SK-N-SH treated with all-trans-retinoic acid at 6 μM for 48 hours (cell line): ENCODE measurements at regions not wholly inside any gene's neighbourhood (a gene's known extent, or its start where the extent isn't known, plus 50 kb on each side); places are given as distances from the start of the nearest gene placed in this dataset.

Experiments
- ATAC-seq: fragments of 200-7000 bp; cut with Tn5 transposase; 3 replicates; pipeline ENCODE4 v1.9.1; 2020; ENCODE audit warnings: mild to moderate bottlenecking, moderate library complexity
- ARNTL ChIP-seq: fragments of 450-650 bp; formaldehyde crosslinking; IDR thresholded peaks from 2 replicates; pipeline ENCODE4 v1.5.0; 2020; ENCODE audit warnings: low read depth, mild to moderate bottlenecking, moderate library complexity, borderline replicate concordance
- BACH2 ChIP-seq: fragments of 250-450 bp; sonication (Bioruptor Pico); IDR thresholded peaks from 2 replicates; pipeline ENCODE4 v1.9.0; 2021; ENCODE audit warnings: mild to moderate bottlenecking, borderline replicate concordance
- CREB5 ChIP-seq: fragments of 250-450 bp; sonication (Bioruptor Pico); IDR thresholded peaks from 2 replicates; pipeline ENCODE4 v1.5.1; 2020; ENCODE audit warnings: low read depth, mild to moderate bottlenecking, moderate library complexity
- CSDC2 ChIP-seq: fragments of 250-450 bp; sonication (Bioruptor Pico); IDR thresholded peaks from 2 replicates; pipeline ENCODE4 v1.5.0; 2020; ENCODE audit warnings: mild to moderate bottlenecking, moderate library complexity
- ESRRG ChIP-seq: fragments of 250-450 bp; sonication (Bioruptor Pico); IDR thresholded peaks from 2 replicates; pipeline ENCODE4 v1.6.1; 2021; ENCODE audit warnings: mild to moderate bottlenecking
- GLIS3 ChIP-seq: fragments of 250-450 bp; sonication (Bioruptor Pico); IDR thresholded peaks from 2 replicates; pipeline ENCODE4 v1.5.0; 2020; ENCODE audit warnings: mild to moderate bottlenecking, moderate library complexity
- ISL1 ChIP-seq: fragments of 250-450 bp; sonication (Bioruptor Pico); IDR thresholded peaks from 2 replicates; pipeline ENCODE4 v2.1.2; 2022; ENCODE audit warnings: mild to moderate bottlenecking, moderate library complexity
- OSR1 ChIP-seq: fragments of 250-450 bp; sonication (Bioruptor Pico); IDR thresholded peaks from 2 replicates; pipeline ENCODE4 v1.8.0; 2022; ENCODE audit warnings: moderate library complexity, mild to moderate bottlenecking, inconsistent platforms
- PATZ1 ChIP-seq: fragments of 250-450 bp; sonication (Bioruptor Pico); IDR thresholded peaks from 2 replicates; pipeline ENCODE4 v1.8.0; 2020; ENCODE audit warnings: mild to moderate bottlenecking, moderate library complexity, borderline replicate concordance
- PPARA ChIP-seq: fragments of 250-450 bp; sonication (Bioruptor Pico); IDR thresholded peaks from 2 replicates; pipeline ENCODE4 v1.5.0; 2020; ENCODE audit warnings: mild to moderate bottlenecking, borderline replicate concordance
- RARB ChIP-seq: fragments of 250-450 bp; sonication (Bioruptor Pico); IDR thresholded peaks from 2 replicates; pipeline ENCODE4 v1.8.0; 2021; ENCODE audit warnings: mild to moderate bottlenecking, moderate library complexity
- SNAI2 ChIP-seq: fragments of 250-450 bp; sonication (Bioruptor Pico); IDR thresholded peaks from 2 replicates; pipeline ENCODE4 v1.5.0; 2020; ENCODE audit warnings: mild to moderate bottlenecking, moderate library complexity
- TCF4 ChIP-seq: fragments of 250-450 bp; sonication (Bioruptor Pico); IDR thresholded peaks from 2 replicates; pipeline ENCODE4 v1.8.0; 2021; ENCODE audit warnings: mild to moderate bottlenecking, moderate library complexity, borderline replicate concordance
- TOX ChIP-seq: fragments of 250-450 bp; sonication (Bioruptor Pico); IDR thresholded peaks from 2 replicates; pipeline ENCODE4 v1.8.0; 2021; ENCODE audit warnings: mild to moderate bottlenecking, moderate library complexity, borderline replicate concordance
- ZC3H10 ChIP-seq: fragments of 250-450 bp; sonication (Bioruptor Pico); IDR thresholded peaks from 2 replicates; pipeline ENCODE4 v1.5.1; 2021; ENCODE audit warnings: mild to moderate bottlenecking, moderate library complexity
- ZFP3 ChIP-seq: fragments of 250-450 bp; sonication (Bioruptor Pico); IDR thresholded peaks from 2 replicates; pipeline ENCODE4 v1.5.0; 2020; ENCODE audit warnings: mild to moderate bottlenecking, moderate library complexity
- ZFP30 ChIP-seq: fragments of 450-650 bp; formaldehyde crosslinking; IDR thresholded peaks from 2 replicates; pipeline ENCODE4 v1.5.0; 2022; ENCODE audit warnings: mild to moderate bottlenecking, moderate library complexity
- ZNF565 ChIP-seq: fragments of 450-650 bp; formaldehyde crosslinking; conservative IDR thresholded peaks from 2 replicates; pipeline ENCODE4 v1.5.0; 2020; ENCODE audit warnings: low read depth, mild to moderate bottlenecking, moderate library complexity
- ZNF70 ChIP-seq: fragments of 450-650 bp; formaldehyde crosslinking; IDR thresholded peaks from 2 replicates; pipeline ENCODE4 v1.5.0; 2020; ENCODE audit warnings: mild to moderate bottlenecking, moderate library complexity
- TF ChIP-seq, protein P1 (sequence below): fragments of 250-450 bp; sonication (Bioruptor Pico); IDR thresholded peaks from 2 replicates; pipeline ENCODE4 v1.5.1; 2021; ENCODE audit warnings: mild to moderate bottlenecking, moderate library complexity
- TF ChIP-seq, protein P2 (sequence below): fragments of 250-450 bp; sonication (Bioruptor Pico); IDR thresholded peaks from 2 replicates; pipeline ENCODE4 v1.5.0; 2020; ENCODE audit warnings: mild to moderate bottlenecking, moderate library complexity

GRCh38 chr4:101718810-101719209, 71.7 kb upstream of the BANK1 start:
- no peak for ATAC-seq
- no peak for TF ChIP-seq BACH2
- TF ChIP-seq ZFP30, result no peak
- no peak for TF ChIP-seq ZNF565
- TF ChIP-seq ZNF70, result no peak
- no peak for TF ChIP-seq SNAI2 (CRISPR knock-in tag)
- no peak for TF ChIP-seq CREB5
- no peak for TF ChIP-seq ZC3H10 (CRISPR knock-in tag)
- TF ChIP-seq, protein P1, sequence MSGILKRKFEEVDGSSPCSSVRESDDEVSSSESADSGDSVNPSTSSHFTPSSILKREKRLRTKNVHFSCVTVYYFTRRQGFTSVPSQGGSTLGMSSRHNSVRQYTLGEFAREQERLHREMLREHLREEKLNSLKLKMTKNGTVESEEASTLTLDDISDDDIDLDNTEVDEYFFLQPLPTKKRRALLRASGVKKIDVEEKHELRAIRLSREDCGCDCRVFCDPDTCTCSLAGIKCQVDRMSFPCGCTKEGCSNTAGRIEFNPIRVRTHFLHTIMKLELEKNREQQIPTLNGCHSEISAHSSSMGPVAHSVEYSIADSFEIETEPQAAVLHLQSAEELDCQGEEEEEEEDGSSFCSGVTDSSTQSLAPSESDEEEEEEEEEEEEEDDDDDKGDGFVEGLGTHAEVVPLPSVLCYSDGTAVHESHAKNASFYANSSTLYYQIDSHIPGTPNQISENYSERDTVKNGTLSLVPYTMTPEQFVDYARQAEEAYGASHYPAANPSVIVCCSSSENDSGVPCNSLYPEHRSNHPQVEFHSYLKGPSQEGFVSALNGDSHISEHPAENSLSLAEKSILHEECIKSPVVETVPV, result no peak
- TF ChIP-seq, all 23 proteins: peak for 0

GRCh38 chr4:101711590-101712260, 78.8 kb upstream of the BANK1 start:
- peak; percentile 55; the same call in 1 of the 3 replicates for ATAC-seq
- TF ChIP-seq SNAI2 (CRISPR knock-in tag), result peak; percentile 63; the same call in 1 of the 2 replicates
- TF ChIP-seq ZNF70, result no peak
- TF ChIP-seq BACH2, result no peak
- TF ChIP-seq ESRRG, result no peak
- no peak for TF ChIP-seq CSDC2
- no peak for TF ChIP-seq ARNTL (CRISPR knock-in tag)
- no peak for TF ChIP-seq TOX (CRISPR knock-in tag)
- TF ChIP-seq ZC3H10 (CRISPR knock-in tag), result no peak
- peak; percentile 63 for TF ChIP-seq TCF4
- no peak for TF ChIP-seq PPARA (CRISPR knock-in tag)
- no peak for TF ChIP-seq OSR1 (CRISPR knock-in tag)
- TF ChIP-seq, protein P1, result no peak
- no peak for TF ChIP-seq RARB (CRISPR knock-in tag)
- TF ChIP-seq ISL1 (CRISPR knock-in tag), result 0 out of 2 replicates have a peak, but pooled peaks have one; percentile 38

- no peak for TF ChIP-seq ESRRG
- no peak for TF ChIP-seq OSR1 (CRISPR knock-in tag)
- no peak for TF ChIP-seq PPARA (CRISPR knock-in tag)
- no peak for TF ChIP-seq ZFP30
- TF ChIP-seq ZNF565, result no peak
- TF ChIP-seq SNAI2 (CRISPR knock-in tag), result no peak
- TF ChIP-seq, protein P2, sequence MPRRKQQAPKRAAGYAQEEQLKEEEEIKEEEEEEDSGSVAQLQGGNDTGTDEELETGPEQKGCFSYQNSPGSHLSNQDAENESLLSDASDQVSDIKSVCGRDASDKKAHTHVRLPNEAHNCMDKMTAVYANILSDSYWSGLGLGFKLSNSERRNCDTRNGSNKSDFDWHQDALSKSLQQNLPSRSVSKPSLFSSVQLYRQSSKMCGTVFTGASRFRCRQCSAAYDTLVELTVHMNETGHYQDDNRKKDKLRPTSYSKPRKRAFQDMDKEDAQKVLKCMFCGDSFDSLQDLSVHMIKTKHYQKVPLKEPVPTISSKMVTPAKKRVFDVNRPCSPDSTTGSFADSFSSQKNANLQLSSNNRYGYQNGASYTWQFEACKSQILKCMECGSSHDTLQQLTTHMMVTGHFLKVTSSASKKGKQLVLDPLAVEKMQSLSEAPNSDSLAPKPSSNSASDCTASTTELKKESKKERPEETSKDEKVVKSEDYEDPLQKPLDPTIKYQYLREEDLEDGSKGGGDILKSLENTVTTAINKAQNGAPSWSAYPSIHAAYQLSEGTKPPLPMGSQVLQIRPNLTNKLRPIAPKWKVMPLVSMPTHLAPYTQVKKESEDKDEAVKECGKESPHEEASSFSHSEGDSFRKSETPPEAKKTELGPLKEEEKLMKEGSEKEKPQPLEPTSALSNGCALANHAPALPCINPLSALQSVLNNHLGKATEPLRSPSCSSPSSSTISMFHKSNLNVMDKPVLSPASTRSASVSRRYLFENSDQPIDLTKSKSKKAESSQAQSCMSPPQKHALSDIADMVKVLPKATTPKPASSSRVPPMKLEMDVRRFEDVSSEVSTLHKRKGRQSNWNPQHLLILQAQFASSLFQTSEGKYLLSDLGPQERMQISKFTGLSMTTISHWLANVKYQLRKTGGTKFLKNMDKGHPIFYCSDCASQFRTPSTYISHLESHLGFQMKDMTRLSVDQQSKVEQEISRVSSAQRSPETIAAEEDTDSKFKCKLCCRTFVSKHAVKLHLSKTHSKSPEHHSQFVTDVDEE (CRISPR knock-in tag), result no peak
- no peak for TF ChIP-seq BACH2
- TF ChIP-seq ZNF70, result no peak
- TF ChIP-seq PATZ1, result no peak
- no peak for TF ChIP-seq ZFP3 (CRISPR knock-in tag)
- TF ChIP-seq TCF4, result no peak
- TF ChIP-seq CREB5, result no peak
- TF ChIP-seq, protein P1, result no peak
- TF ChIP-seq GLIS3 (CRISPR knock-in tag), result no peak
- TF ChIP-seq, all 23 proteins: peak for 0
- ATAC-seq, result no peak
Measured at GRCh38 chr4:101710806-101711205, 79.7 kb upstream of the BANK1 start.
